Hepatic stellate cell (primary cell): ENCODE measurements at regions not wholly inside any gene's neighbourhood (a gene's known extent, or its start where the extent isn't known, plus 50 kb on each side); places are given as distances from the start of the nearest gene placed in this dataset.

ENCODE experiments used
- DNase-seq: peaks from one replicate; pipeline ENCODE4 v3.0.0; 2011; ENCODE audit warnings: low spot score

GRCh38 chr9:103615994-103616393 lies 478.1 kb upstream of the SMC2 start:
- no peak for DNase-seq

- DNase-seq, result no peak
These were observed 477.1 kb upstream of the SMC2 start for GRCh38 chr9:103617046-103617445.

- no peak for DNase-seq
These were observed 468.8 kb upstream of the SMC2 start for GRCh38 chr9:103625161-103625804.

GRCh38 chr9:103627731-103628130 lies 466.4 kb upstream of the SMC2 start:
- DNase-seq, result no peak

- DNase-seq, result no peak
These were observed 445.0 kb upstream of the SMC2 start for GRCh38 chr9:103649086-103649485.

- DNase-seq, result no peak
These were observed 436.0 kb upstream of the SMC2 start for GRCh38 chr9:103658156-103658555.

- DNase-seq, result no peak
These were observed 433.3 kb upstream of the SMC2 start for GRCh38 chr9:103660830-103661229.

GRCh38 chr9:103661663-103662062 lies 432.4 kb upstream of the SMC2 start:
- DNase-seq, result no peak

GRCh38 chr9:103669296-103669695 lies 424.8 kb upstream of the SMC2 start:
- DNase-seq, result no peak

- no peak for DNase-seq
These were observed 419.8 kb upstream of the SMC2 start for GRCh38 chr9:103674271-103674670.

- DNase-seq, result no peak
These were observed 413.5 kb upstream of the SMC2 start for GRCh38 chr9:103680581-103680980.

- no peak for DNase-seq
These were observed 412.7 kb upstream of the SMC2 start for GRCh38 chr9:103681435-103681834.

- DNase-seq, result no peak
These were observed 393.7 kb upstream of the SMC2 start for GRCh38 chr9:103700195-103700962.

- no peak for DNase-seq
These were observed 391.5 kb upstream of the SMC2 start for GRCh38 chr9:103702572-103702971.

GRCh38 chr9:103707181-103707580 lies 386.9 kb upstream of the SMC2 start:
- no peak for DNase-seq

GRCh38 chr9:103709366-103709765 lies 384.7 kb upstream of the SMC2 start:
- no peak for DNase-seq

- DNase-seq, result no peak
These were observed 380.5 kb upstream of the SMC2 start for GRCh38 chr9:103713631-103714030.

GRCh38 chr9:103714992-103715391 lies 379.1 kb upstream of the SMC2 start:
- no peak for DNase-seq

- no peak for DNase-seq
These were observed 373.1 kb upstream of the SMC2 start for GRCh38 chr9:103721056-103721455.

- DNase-seq, result no peak
These were observed 363.2 kb upstream of the SMC2 start for GRCh38 chr9:103730866-103731265.

GRCh38 chr9:103731541-103731940 lies 362.6 kb upstream of the SMC2 start:
- DNase-seq, result no peak

GRCh38 chr9:103734471-103734870 lies 359.6 kb upstream of the SMC2 start:
- DNase-seq, result no peak

- DNase-seq, result no peak
These were observed 338.7 kb upstream of the SMC2 start for GRCh38 chr9:103755441-103755840.

- DNase-seq, result no peak
These were observed 338.1 kb upstream of the SMC2 start for GRCh38 chr9:103755986-103756385.
